Cardiac fibroblast (primary cell): ENCODE measurements at regions not wholly inside any gene's neighbourhood (a gene's known extent, or its start where the extent isn't known, plus 50 kb on each side); places are given as distances from the start of the nearest gene placed in this dataset.

Experiments
- DNase-seq, 2 donors: peaks; one replicate each; pipeline versions ENCODE4 v3.0.0 to v3.0.0-alpha.2; 2010; ENCODE audit warnings: low read depth in 2 of 2
- H3K4me3 ChIP-seq, 2 donors: replicated peaks in 1 of 2; 1 replicate in 1 of 2; 2 replicates in 1 of 2; pipeline ENCODE4 v1.5.1; 2011; ENCODE audit warnings: low read depth in 2 of 2, low read length in 2 of 2, mild to moderate bottlenecking in 2 of 2, moderate library complexity in 1 of 2
- TF ChIP-seq, protein P1 (sequence below): IDR thresholded peaks from one replicate; pipeline ENCODE4 v1.5.1; 2011; ENCODE audit warnings: low read depth, mild to moderate bottlenecking, low read length, inconsistent platforms

DNA sequence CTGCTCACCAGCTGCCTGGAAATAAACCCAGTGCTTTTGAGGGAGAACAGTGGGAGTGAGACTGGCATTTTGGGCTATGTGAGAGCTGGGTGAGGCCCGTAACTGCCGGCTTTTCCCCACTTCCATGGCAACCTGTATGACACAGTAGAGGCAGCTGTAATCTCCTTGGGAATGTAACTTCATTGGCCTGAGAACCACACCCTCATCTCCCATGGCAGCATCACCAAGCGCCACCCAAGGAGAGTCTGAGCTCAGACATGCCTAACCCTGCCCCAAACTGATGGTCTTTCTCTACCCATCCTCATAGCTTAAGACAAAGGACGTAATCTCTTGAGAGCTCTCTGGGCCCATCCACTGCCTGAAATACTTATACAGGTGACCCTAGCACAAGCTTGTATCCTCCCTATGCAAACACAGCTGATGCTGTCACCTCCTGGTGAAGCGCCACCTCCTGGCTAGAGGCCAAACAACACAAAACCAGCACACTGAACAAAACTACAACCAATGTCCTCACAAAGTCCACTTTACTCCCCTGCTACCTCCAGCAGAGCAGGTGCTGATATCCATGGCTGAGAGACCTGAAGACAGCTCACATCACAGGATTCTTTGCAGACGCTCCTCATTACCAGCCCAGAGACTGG is 763.4 kb upstream of the NRXN1 start:
- no peak for DNase-seq
- H3K4me3 ChIP-seq = no peak overlapping the region
- TF ChIP-seq, protein P1, sequence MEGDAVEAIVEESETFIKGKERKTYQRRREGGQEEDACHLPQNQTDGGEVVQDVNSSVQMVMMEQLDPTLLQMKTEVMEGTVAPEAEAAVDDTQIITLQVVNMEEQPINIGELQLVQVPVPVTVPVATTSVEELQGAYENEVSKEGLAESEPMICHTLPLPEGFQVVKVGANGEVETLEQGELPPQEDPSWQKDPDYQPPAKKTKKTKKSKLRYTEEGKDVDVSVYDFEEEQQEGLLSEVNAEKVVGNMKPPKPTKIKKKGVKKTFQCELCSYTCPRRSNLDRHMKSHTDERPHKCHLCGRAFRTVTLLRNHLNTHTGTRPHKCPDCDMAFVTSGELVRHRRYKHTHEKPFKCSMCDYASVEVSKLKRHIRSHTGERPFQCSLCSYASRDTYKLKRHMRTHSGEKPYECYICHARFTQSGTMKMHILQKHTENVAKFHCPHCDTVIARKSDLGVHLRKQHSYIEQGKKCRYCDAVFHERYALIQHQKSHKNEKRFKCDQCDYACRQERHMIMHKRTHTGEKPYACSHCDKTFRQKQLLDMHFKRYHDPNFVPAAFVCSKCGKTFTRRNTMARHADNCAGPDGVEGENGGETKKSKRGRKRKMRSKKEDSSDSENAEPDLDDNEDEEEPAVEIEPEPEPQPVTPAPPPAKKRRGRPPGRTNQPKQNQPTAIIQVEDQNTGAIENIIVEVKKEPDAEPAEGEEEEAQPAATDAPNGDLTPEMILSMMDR = peak; percentile 17

GRCh38 chr2:51791496-51791895 is 759.6 kb upstream of the NRXN1 start:
- DNase-seq = no peak
- no peak overlapping the region for H3K4me3 ChIP-seq
- TF ChIP-seq, protein P1 = no peak

DNA sequence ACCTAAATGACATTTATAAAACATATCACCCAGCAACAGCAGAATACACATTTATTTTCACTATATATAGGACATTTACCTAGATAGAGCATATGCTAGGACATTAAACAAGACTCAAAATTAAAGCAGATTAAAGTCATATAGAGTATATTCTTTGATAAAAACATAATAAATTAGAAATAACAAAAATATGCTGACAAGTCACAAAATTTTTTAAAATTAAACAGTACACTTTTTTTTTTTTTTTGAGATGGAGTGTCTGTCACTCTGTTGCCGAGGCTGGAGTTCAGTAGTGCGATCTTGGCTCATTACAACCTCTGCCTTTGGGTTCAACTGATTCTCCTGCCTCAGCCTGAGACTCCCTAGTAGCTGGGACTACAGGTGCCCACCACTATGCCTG is 758.9 kb upstream of the NRXN1 start:
- no peak overlapping the region for H3K4me3 ChIP-seq
- TF ChIP-seq, protein P1 = no peak
- DNase-seq = no peak

GRCh38 chr2:51789918-51790317 is 758.0 kb upstream of the NRXN1 start:
- peak in 1 of 2 donors; percentile 18 for DNase-seq
- TF ChIP-seq, protein P1 = no peak
- no peak overlapping the region for H3K4me3 ChIP-seq

DNA sequence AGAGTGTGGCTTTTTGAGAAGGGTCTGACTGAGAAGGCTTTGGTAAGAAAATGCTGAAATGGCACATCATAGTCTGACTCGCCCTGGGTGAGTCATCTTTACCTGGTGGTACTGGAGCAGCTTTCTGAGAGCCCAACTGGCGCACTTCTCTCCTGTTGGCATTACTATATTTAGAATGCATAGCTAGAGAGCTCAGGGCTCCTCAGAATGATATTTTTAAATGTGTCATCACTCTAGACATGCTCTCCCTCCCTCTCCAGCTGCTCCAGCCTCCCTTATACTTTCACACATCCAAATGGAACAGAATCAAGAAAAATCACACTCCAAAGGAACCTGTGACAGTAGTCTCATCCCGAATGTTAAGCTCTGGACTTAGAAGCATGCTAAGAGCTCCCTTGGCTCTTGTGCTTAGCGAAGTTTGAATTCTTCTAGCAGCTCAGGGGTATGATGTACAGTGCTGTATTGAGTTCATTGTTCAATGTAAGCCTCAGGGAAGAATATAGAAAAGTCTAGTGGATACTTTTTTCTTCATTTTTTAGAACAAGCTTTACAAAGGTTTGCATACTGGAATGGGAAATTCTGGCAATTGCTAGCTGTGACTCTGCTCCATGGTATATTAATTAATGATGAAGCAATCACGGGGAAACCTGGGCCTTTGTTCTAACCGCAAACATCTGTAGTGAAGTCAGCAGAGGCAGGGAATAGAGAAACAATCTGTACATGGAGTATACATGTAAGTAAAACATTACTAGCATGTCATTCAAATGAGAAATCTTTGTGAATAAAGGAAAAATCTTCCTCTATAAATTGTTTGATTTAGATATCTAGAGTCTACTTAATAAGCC is 751.2 kb upstream of the NRXN1 start:
- TF ChIP-seq, protein P1 = no peak
- H3K4me3 ChIP-seq = no peak overlapping the region
- DNase-seq = peak in 1 of 2 donors; percentile 29

DNA sequence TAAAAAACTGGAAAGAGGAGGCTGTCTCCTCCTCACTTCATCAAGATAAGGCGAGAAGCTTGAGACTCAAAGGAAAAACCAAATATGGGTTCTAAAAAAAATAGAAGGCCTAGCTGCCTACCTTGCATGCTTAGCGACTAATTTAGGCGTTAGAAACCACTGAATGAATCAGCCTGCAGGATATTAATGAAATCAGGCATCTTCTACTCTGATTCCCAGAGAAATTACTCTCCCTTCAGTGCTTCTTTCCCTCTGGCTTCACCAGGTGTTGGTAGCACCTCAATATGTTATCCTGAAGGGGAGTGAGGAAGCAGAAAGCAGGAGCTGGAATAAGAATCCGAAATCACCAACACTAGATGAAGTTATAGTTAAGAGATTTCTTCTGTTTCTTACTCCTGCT is 749.8 kb upstream of the NRXN1 start:
- no peak for DNase-seq
- H3K4me3 ChIP-seq = no peak overlapping the region
- TF ChIP-seq, protein P1 = no peak
